Upper lobe of left lung (tissue), 6 donors: ENCODE measurements at regions not wholly inside any gene's neighbourhood (a gene's known extent, or its start where the extent isn't known, plus 50 kb on each side); places are given as distances from the start of the nearest gene placed in this dataset.

Source experiments
- ATAC-seq, 2 donors: fragments of 200-7000 bp; cut with Tn5 transposase; one replicate each; pipeline ENCODE4 v1.9.1; 2022; ENCODE audit warnings: mild to moderate bottlenecking in 2 of 2, moderate library complexity in 2 of 2; ENCODE audit not compliant: low FRiP score in 2 of 2
- DNase-seq, 2 donors: peaks; one replicate each; pipeline ENCODE4 v3.0.0-alpha.2; 2019 to 2020
- H3K27ac ChIP-seq, 4 donors: fragments of 200-600 bp; sonication (generic); one replicate each; pipeline ENCODE4 v1.5.1; 2016 to 2019
- H3K27me3 ChIP-seq, 4 donors: fragments of 200-600 bp; sonication (generic); one replicate each; pipeline ENCODE4 v1.5.1; 2017 to 2019
- H3K36me3 ChIP-seq, 4 donors: fragments of 200-600 bp; sonication (generic); one replicate each; pipeline ENCODE4 v1.5.1; 2016 to 2019
- H3K4me1 ChIP-seq, 4 donors: fragments of 200-600 bp; sonication (generic); one replicate each; pipeline ENCODE4 v1.5.1; 2018 to 2019
- H3K4me3 ChIP-seq, 4 donors: fragments of 200-600 bp; sonication (generic); one replicate each; pipeline ENCODE4 v1.5.1; 2017 to 2019; ENCODE audit warnings: mild to moderate bottlenecking in 2 of 4, moderate library complexity in 1 of 4
- H3K9me3 ChIP-seq, 4 donors: fragments of 200-600 bp; sonication (generic); one replicate each; pipeline ENCODE4 v1.5.1; 2018 to 2019
- CTCF ChIP-seq, 6 experiments: fragments of 450-650 bp in 4 of 6; fragments of 200-600 bp in 2 of 6; sonication (generic) in 2 of 6; IDR thresholded peaks; one replicate each; pipeline ENCODE4 v1.5.1; 2016 to 2019; ENCODE audit warnings: antibody characterized with exemption in 6 of 6
- EP300 ChIP-seq, 4 donors: sonication (generic); formaldehyde crosslinking; IDR thresholded peaks; one replicate each; pipeline ENCODE4 v1.5.1; 2017; ENCODE audit warnings: antibody characterized with exemption in 4 of 4, control low read depth in 2 of 4
- POLR2A ChIP-seq, 4 donors: fragments of 450-650 bp; IDR thresholded peaks; one replicate each; pipeline ENCODE4 v1.5.1; 2016 to 2017; ENCODE audit warnings: antibody characterized with exemption in 4 of 4, mild to moderate bottlenecking in 2 of 4
- POLR2AphosphoS5 ChIP-seq, 2 donors: sonication (generic); formaldehyde crosslinking; IDR thresholded peaks; one replicate each; pipeline ENCODE4 v1.5.1; 2017; ENCODE audit warnings: antibody characterized with exemption in 2 of 2
- WGBS, 2 donors: methylation state at CpG; one replicate each; pipeline ENCODE4 v1.1.5; 2017 to 2018; 5-methylcytosine and 5-hydroxymethylcytosine counted together
- donor health status: DM: no; HTN: no; CAD: no; lungs with moderate emphysema.
- donor health status: DM: no; HTN: yes; CAD: no; lungs with severe emphysema.

- Histone ChIP-seq H3K36me3 (no peaks in the 10 kb centered on the region), H3K9me3 (no peaks in the 10 kb centered on the region), H3K27ac (no peak overlapping the region), H3K4me1 (no peaks in the 10 kb centered on the region), H3K4me3 (no peak overlapping the region), H3K27me3 (no peaks in the 10 kb centered on the region)
- TF ChIP-seq CTCF (IDR thresholded peaks at IDR 0.05) (no peak), EP300 (IDR thresholded peaks at IDR 0.05) (no peak)
- WGBS, 2 donors: 52 to 73% methylated on average over 2 of the region's 2 CpGs
- peak in 1 of 2 donors; percentile 19 for ATAC-seq
- DNase-seq: no peak
These were observed 282.5 kb upstream of the PLXNA2 start for GRCh38 chr1:208526613-208527125.

GRCh38 chr1:208527156-208527555, 283.0 kb upstream of the PLXNA2 start:
- no peaks in the 10 kb centered on the region for H3K27me3 ChIP-seq
- DNase-seq (no peak), ATAC-seq (no peak)
- TF ChIP-seq POLR2A (IDR thresholded peaks at IDR 0.05): no peak
- 65 to 78% methylated on average over 5 of the region's 5 CpGs for WGBS, 2 donors
- H3K36me3 ChIP-seq: no peaks in the 10 kb centered on the region
- no peaks in the 10 kb centered on the region for H3K4me1 ChIP-seq
- H3K9me3 ChIP-seq: no peaks in the 10 kb centered on the region
- H3K4me3 ChIP-seq: no peak overlapping the region
- no peak overlapping the region for H3K27ac ChIP-seq

DNA sequence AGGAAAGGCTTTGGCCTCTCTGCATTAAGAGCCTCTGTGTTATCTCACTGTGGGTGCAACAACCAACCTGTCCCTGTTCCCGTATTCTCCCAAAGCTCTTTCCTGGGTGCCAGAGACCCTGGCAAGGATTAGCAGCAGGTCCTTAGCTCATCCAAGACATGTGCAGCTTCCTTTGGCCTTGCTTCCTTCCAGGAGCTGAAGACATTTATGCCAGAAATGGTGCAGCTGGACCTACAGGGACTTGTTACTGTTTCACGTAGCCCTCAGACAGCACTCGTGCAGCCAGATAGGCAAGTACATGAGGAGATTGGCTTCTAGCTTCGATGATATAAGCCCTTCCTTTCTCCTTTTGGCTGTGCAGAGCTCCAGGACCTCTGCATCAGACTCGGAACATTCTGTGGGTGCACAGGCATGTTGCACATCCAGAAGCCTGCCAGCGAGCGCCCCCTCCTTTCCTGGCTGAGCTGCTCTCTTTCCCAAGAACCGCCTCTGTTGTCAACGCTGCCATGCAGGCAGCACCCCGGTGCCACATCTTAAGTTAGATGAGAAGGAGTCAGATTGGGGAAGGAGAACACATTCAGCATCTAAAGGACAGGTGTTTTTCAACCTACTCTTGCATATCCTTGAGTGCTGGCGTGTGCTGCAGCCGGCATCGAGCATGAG, 284.5 kb upstream of the PLXNA2 start:
- Histone ChIP-seq H3K4me3 (no peak overlapping the region), H3K27me3 (no peaks in the 10 kb centered on the region), H3K36me3 (no peaks in the 10 kb centered on the region), H3K27ac (no peak overlapping the region), H3K9me3 (no peaks in the 10 kb centered on the region), H3K4me1 (no peaks in the 10 kb centered on the region)
- 65 to 69% methylated on average over 13 of the region's 13 CpGs for WGBS, 2 donors
- no peak for ATAC-seq
- DNase-seq: no peak
- TF ChIP-seq CTCF (IDR thresholded peaks at IDR 0.05) (no peak), POLR2AphosphoS5 (IDR thresholded peaks at IDR 0.05) (no peak), POLR2A (IDR thresholded peaks at IDR 0.05) (no peak), EP300 (IDR thresholded peaks at IDR 0.05) (no peak)

GRCh38 chr1:208531003-208531750, 287.0 kb upstream of the PLXNA2 start:
- Histone ChIP-seq H3K27ac (no peak overlapping the region), H3K4me3 (no peak overlapping the region), H3K4me1 (no peaks in the 10 kb centered on the region), H3K36me3 (no peaks in the 10 kb centered on the region), H3K27me3 (no peaks in the 10 kb centered on the region), H3K9me3 (no peaks in the 10 kb centered on the region)
- ATAC-seq (no peak), DNase-seq (no peak)
- TF ChIP-seq POLR2AphosphoS5 (IDR thresholded peaks at IDR 0.05) (no peak), CTCF (IDR thresholded peaks at IDR 0.05) (no peak), EP300 (IDR thresholded peaks at IDR 0.05) (no peak)
- WGBS, 2 donors: 55 to 60% methylated on average over 10 to 11 of the region's 11 CpGs

- WGBS, 2 donors: 71 to 79% methylated on average over 7 of the region's 7 CpGs
- no peaks in the 10 kb centered on the region for H3K36me3 ChIP-seq
- TF ChIP-seq POLR2A (IDR thresholded peaks at IDR 0.05) (no peak), CTCF (IDR thresholded peaks at IDR 0.05) (no peak)
These were observed 289.8 kb upstream of the PLXNA2 start for GRCh38 chr1:208533746-208534598.

More at GRCh38 chr1:208533746-208534598, 289.8 kb upstream of the PLXNA2 start:
- H3K4me1 ChIP-seq: no peaks in the 10 kb centered on the region
- no peak overlapping the region for H3K27ac ChIP-seq
- no peaks in the 10 kb centered on the region for H3K27me3 ChIP-seq
- no peak for DNase-seq
- no peak for ATAC-seq
- no peaks in the 10 kb centered on the region for H3K9me3 ChIP-seq
- no peak overlapping the region for H3K4me3 ChIP-seq
